SK-N-MC (cell line): ENCODE measurements at regions not wholly inside any gene's neighbourhood (a gene's known extent, or its start where the extent isn't known, plus 50 kb on each side); places are given as distances from the start of the nearest gene placed in this dataset.

Source experiments
- EZH2 ChIP-seq: fragments of 200-600 bp; sonication (generic); IDR thresholded peaks from one replicate; pipeline ENCODE4 v1.6.1; 2017; ENCODE audit warnings: antibody characterized with exemption
- FOXP2 ChIP-seq: optimal IDR thresholded peaks from 2 replicates; pipeline ENCODE3; 2011; ENCODE audit warnings: mild to moderate bottlenecking, moderate library complexity; ENCODE audit not compliant: insufficient read depth; ENCODE audit errors: extremely low read length, control extremely low read depth
- POLR2AphosphoS5 ChIP-seq: IDR thresholded peaks from 2 replicates; pipeline ENCODE4 v1.6.1; 2012; ENCODE audit warnings: mild to moderate bottlenecking, low read depth, low read length, borderline replicate concordance

- TF ChIP-seq EZH2 (no peak), POLR2AphosphoS5 (no peak), FOXP2 (no peak)
Measured at GRCh38 chr15:96407482-96407881, 77.0 kb downstream of the NR2F2 start.
